HG03039 (cell line): ENCODE measurements at regions not wholly inside any gene's neighbourhood (a gene's known extent, or its start where the extent isn't known, plus 50 kb on each side); places are given as distances from the start of the nearest gene placed in this dataset.
"Not testable (repeated sequence)": the region's sequence is repeated elsewhere in the genome, so short reads cannot be mapped to it uniquely, and the experiment has no call there.

Experiments
- ATAC-seq: cut with Tn5 transposase; IDR thresholded peaks from one replicate; pipeline ENCODE4 v1.9.1; 2021; ENCODE audit warnings: mild to moderate bottlenecking, moderate library complexity; ENCODE audit not compliant: unreplicated experiment

- ATAC-seq, result no peak
Observed at GRCh38 chr3:83251490-83251889, 1490.0 kb upstream of the GBE1 start.

- no peak for ATAC-seq
Observed at GRCh38 chr3:83250613-83251012, 1489.2 kb upstream of the GBE1 start.

- ATAC-seq, result no peak
Observed at GRCh38 chr3:83248454-83248853, 1487.0 kb upstream of the GBE1 start.

GRCh38 chr3:83235180-83235814, 1473.9 kb upstream of the GBE1 start:
- ATAC-seq, result no peak

GRCh38 chr3:83233715-83234114, 1472.3 kb upstream of the GBE1 start:
- no peak for ATAC-seq

- no peak for ATAC-seq
Observed at GRCh38 chr3:83230841-83231240, 1469.4 kb upstream of the GBE1 start.

GRCh38 chr3:83230376-83230775, 1468.9 kb upstream of the GBE1 start:
- ATAC-seq, result no peak

- no peak for ATAC-seq
Observed at GRCh38 chr3:83226751-83227150, 1465.3 kb upstream of the GBE1 start.

- ATAC-seq, result no peak
Observed at GRCh38 chr3:83224101-83224868, 1462.8 kb upstream of the GBE1 start.

GRCh38 chr3:83218383-83219200, 1457.1 kb upstream of the GBE1 start:
- ATAC-seq, result no peak

GRCh38 chr3:83217595-83218118, 1456.2 kb upstream of the GBE1 start:
- not testable (repeated sequence) for ATAC-seq

- ATAC-seq, result no peak
Observed at GRCh38 chr3:83216919-83217594, 1455.6 kb upstream of the GBE1 start.

- ATAC-seq, result no peak
Observed at GRCh38 chr3:83195243-83195642, 1433.8 kb upstream of the GBE1 start.

- no peak for ATAC-seq
Observed at GRCh38 chr3:83193526-83193925, 1432.1 kb upstream of the GBE1 start.

- ATAC-seq, result no peak
Observed at GRCh38 chr3:83189634-83190033, 1428.2 kb upstream of the GBE1 start.

GRCh38 chr3:83169473-83169872, 1408.0 kb upstream of the GBE1 start:
- no peak for ATAC-seq

- no peak for ATAC-seq
Observed at GRCh38 chr3:83150896-83151295, 1389.5 kb upstream of the GBE1 start.

GRCh38 chr3:83140983-83141382, 1379.5 kb upstream of the GBE1 start:
- no peak for ATAC-seq

- ATAC-seq, result no peak
Observed at GRCh38 chr3:83131236-83131635, 1369.8 kb upstream of the GBE1 start.

GRCh38 chr3:83122774-83123350, 1361.4 kb upstream of the GBE1 start:
- no peak for ATAC-seq

GRCh38 chr3:83093222-83093572, 1331.8 kb upstream of the GBE1 start:
- ATAC-seq, result no peak
